MG63 (cell line): ENCODE measurements at regions not wholly inside any gene's neighbourhood (a gene's known extent, or its start where the extent isn't known, plus 50 kb on each side); places are given as distances from the start of the nearest gene placed in this dataset.

Experiments used
- DNase-seq: peaks from one replicate; pipeline ENCODE4 v3.0.0-alpha.2; 2020
- H3K27me3 ChIP-seq: fragments of 250-450 bp; sonication (Bioruptor Pico); 2 replicates; pipeline ENCODE4 v1.5.1; 2020; ENCODE audit warnings: mild to moderate bottlenecking, moderate library complexity
- H3K36me3 ChIP-seq: fragments of 250-450 bp; sonication (Bioruptor Pico); 2 replicates; pipeline ENCODE4 v1.5.1; 2020; ENCODE audit warnings: mild to moderate bottlenecking, moderate library complexity
- H3K4me3 ChIP-seq: fragments of 250-450 bp; sonication (Bioruptor Pico); 2 replicates; pipeline ENCODE4 v1.5.1; 2020; ENCODE audit warnings: mild to moderate bottlenecking, moderate library complexity
- H3K9me3 ChIP-seq: fragments of 250-450 bp; sonication (Bioruptor Pico); 2 replicates; pipeline ENCODE4 v1.5.1; 2020; ENCODE audit warnings: mild to moderate bottlenecking, moderate library complexity

DNA sequence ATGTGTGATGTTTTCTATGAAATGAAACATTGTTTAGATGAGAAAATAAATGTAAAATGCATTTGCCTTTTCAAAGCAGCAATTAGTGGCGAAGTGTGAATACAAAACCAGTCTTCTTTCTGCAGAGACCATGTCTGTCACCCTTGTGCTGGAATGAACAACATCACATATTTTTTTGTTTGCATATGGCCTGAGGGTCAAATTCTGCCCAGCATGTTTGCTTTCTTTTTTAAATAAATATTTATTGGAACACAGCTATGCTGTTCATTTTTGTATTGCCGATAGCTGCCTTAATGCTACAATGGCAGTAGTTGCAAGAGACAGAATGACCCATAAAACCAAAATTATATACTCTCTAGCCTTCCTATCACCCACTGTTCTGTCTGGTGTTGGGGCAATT lies 75.3 kb upstream of the SNRPN start:
- Histone ChIP-seq H3K27me3 (no peaks in the 10 kb centered on the region), H3K9me3 (no peaks in the 10 kb centered on the region), H3K36me3 (no peaks in the 10 kb centered on the region), H3K4me3 (no peak overlapping the region)
- DNase-seq = no peak

DNA sequence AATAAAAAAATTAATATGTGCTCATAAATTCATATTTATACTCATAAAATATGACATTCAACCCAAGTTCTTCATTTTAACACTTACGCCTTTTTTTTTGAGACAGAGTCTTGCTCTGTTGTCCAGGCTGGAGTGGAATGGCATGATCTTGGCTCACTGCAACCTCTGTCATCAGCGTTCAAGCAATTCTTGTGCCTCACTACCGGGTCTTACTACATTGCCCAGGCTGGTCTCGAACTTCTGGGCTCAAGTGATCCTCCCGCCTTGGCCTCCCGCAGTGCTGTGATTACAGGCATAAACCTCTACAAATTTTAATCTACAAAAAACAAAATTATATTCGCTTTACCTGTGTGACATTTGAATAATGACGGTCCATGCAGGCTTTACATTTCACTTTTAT lies 74.1 kb upstream of the SNRPN start:
- H3K4me3 ChIP-seq = no peak overlapping the region
- H3K27me3 ChIP-seq = no peaks in the 10 kb centered on the region
- H3K36me3 ChIP-seq = no peaks in the 10 kb centered on the region
- no peak for DNase-seq
- no peaks in the 10 kb centered on the region for H3K9me3 ChIP-seq

DNA sequence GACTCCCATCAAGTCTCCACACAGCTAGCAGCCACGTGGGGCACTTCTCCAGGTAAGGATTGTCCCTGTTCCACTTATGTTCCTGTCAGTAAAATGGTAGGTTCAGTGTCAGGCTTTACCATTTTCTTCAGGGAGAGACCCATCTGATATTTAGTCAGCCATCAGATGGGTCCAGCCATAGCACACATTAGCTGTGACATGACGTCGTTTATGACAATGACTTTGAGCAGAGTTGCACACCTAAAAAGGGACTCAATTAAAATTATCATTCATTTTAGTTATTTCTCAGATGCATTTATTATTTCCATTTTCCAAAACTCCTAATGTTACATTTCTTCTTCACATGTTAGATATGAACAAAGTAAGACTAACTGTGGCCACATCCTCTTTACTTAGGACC lies 68.2 kb upstream of the SNRPN start:
- Histone ChIP-seq H3K9me3 (no peaks in the 10 kb centered on the region), H3K27me3 (no peaks in the 10 kb centered on the region), H3K36me3 (no peaks in the 10 kb centered on the region), H3K4me3 (no peak overlapping the region)
- no peak for DNase-seq

GRCh38 chr15:24898715-24899272 lies 56.0 kb upstream of the SNRPN start:
- no peak overlapping the region for H3K4me3 ChIP-seq
- H3K36me3 ChIP-seq = no peaks in the 10 kb centered on the region
- no peaks in the 10 kb centered on the region for H3K9me3 ChIP-seq
- no peaks in the 10 kb centered on the region for H3K27me3 ChIP-seq
- no peak for DNase-seq

- DNase-seq = no peak
- Histone ChIP-seq H3K9me3 (no peaks in the 10 kb centered on the region), H3K27me3 (no peaks in the 10 kb centered on the region), H3K4me3 (no peak overlapping the region), H3K36me3 (no peaks in the 10 kb centered on the region)
These were observed 55.4 kb upstream of the SNRPN start for GRCh38 chr15:24899367-24899766.

DNA sequence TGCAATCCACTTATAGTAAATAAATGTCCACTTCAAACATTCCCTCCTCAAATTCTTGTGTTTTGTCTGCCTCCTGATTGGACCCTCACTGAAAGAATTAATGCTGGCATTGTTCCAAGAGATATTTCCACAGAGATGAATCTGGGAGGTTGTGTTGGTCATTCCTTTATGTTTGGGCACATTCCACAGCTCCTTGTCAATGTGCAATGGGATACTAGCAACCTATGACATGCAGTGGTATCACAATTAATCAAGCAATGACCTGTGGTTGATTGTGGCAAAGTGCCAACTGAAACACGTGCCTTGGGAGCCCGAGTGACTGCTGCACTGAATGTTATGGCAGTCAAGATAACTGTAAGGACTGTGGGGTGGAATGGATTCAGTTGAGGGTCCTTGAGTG lies 55.0 kb upstream of the SNRPN start:
- no peaks in the 10 kb centered on the region for H3K27me3 ChIP-seq
- no peak for DNase-seq
- H3K4me3 ChIP-seq = no peak overlapping the region
- H3K9me3 ChIP-seq = no peaks in the 10 kb centered on the region
- H3K36me3 ChIP-seq = no peaks in the 10 kb centered on the region

- no peak for DNase-seq
- Histone ChIP-seq H3K4me3 (no peak overlapping the region), H3K36me3 (no peaks in the 10 kb centered on the region)
These were observed 53.4 kb upstream of the SNRPN start for GRCh38 chr15:24901409-24901808.

More at GRCh38 chr15:24901409-24901808, 53.4 kb upstream of the SNRPN start:
- Histone ChIP-seq H3K27me3 (no peaks in the 10 kb centered on the region), H3K9me3 (no peaks in the 10 kb centered on the region)
